AG20443 (cell line): ENCODE measurements at regions not wholly inside any gene's neighbourhood (a gene's known extent, or its start where the extent isn't known, plus 50 kb on each side); places are given as distances from the start of the nearest gene placed in this dataset.

ENCODE experiments used
- DNase-seq: peaks from one replicate; pipeline ENCODE4 v3.0.0; 2012; ENCODE audit warnings: low spot score, mixed read lengths

- no peak for DNase-seq
Observed at GRCh38 chr11:27858866-27859265, 158.6 kb upstream of the BDNF start.

GRCh38 chr11:27857588-27857987 lies 157.3 kb upstream of the BDNF start:
- no peak for DNase-seq

- no peak for DNase-seq
Observed at GRCh38 chr11:27857014-27857413, 156.8 kb upstream of the BDNF start.

GRCh38 chr11:27848423-27848822 lies 148.2 kb upstream of the BDNF start:
- DNase-seq: no peak

- DNase-seq: peak; percentile 32
Observed at GRCh38 chr11:27847496-27847895, 147.2 kb upstream of the BDNF start.

GRCh38 chr11:27842290-27842689 lies 142.0 kb upstream of the BDNF start:
- no peak for DNase-seq

- no peak for DNase-seq
Observed at GRCh38 chr11:27841023-27841422, 140.8 kb upstream of the BDNF start.

- DNase-seq: peak; percentile 38
Observed at GRCh38 chr11:27839226-27839913, 139.1 kb upstream of the BDNF start.

- no peak for DNase-seq
Observed at GRCh38 chr11:27838674-27839073, 138.4 kb upstream of the BDNF start.

GRCh38 chr11:27837895-27838563 lies 137.8 kb upstream of the BDNF start:
- no peak for DNase-seq

GRCh38 chr11:27830206-27830605 lies 130.0 kb upstream of the BDNF start:
- DNase-seq: no peak

- no peak for DNase-seq
Observed at GRCh38 chr11:27820249-27820648, 120.0 kb upstream of the BDNF start.

- DNase-seq: no peak
Observed at GRCh38 chr11:27816197-27816596, 115.9 kb upstream of the BDNF start.

GRCh38 chr11:27812341-27812740 lies 112.1 kb upstream of the BDNF start:
- DNase-seq: no peak

GRCh38 chr11:27807596-27807995 lies 107.3 kb upstream of the BDNF start:
- peak; percentile 33 for DNase-seq

- no peak for DNase-seq
Observed at GRCh38 chr11:27806122-27806521, 105.9 kb upstream of the BDNF start.

GRCh38 chr11:27795955-27796861 lies 96.0 kb upstream of the BDNF start:
- DNase-seq: no peak

- DNase-seq: no peak
Observed at GRCh38 chr11:27786864-27787263, 86.6 kb upstream of the BDNF start.

- DNase-seq: no peak
Observed at GRCh38 chr11:27786331-27786730, 86.1 kb upstream of the BDNF start.

GRCh38 chr11:27783701-27784355 lies 83.6 kb upstream of the BDNF start:
- DNase-seq: peak; percentile 25

GRCh38 chr11:27777033-27777432 lies 76.8 kb upstream of the BDNF start:
- DNase-seq: no peak

GRCh38 chr11:27773884-27774283 lies 73.6 kb upstream of the BDNF start:
- DNase-seq: no peak
